Endothelial cell of umbilical vein (primary cell): ENCODE measurements at regions not wholly inside any gene's neighbourhood (a gene's known extent, or its start where the extent isn't known, plus 50 kb on each side); places are given as distances from the start of the nearest gene placed in this dataset.

Experiments used
- EZH2 ChIP-seq: IDR thresholded peaks from 2 replicates; pipeline ENCODE4 v1.6.1; 2012; ENCODE audit warnings: borderline replicate concordance, low read depth, mild to moderate bottlenecking, moderate library complexity, low read length, inconsistent platforms; ENCODE audit not compliant: severe bottlenecking
- MYC ChIP-seq: IDR thresholded peaks from one replicate; pipeline ENCODE4 v1.6.1; 2011; ENCODE audit warnings: mild to moderate bottlenecking, low read depth, low read length
- POLR2A ChIP-seq: IDR thresholded peaks from 2 replicates; pipeline ENCODE4 v1.6.1; 2012; ENCODE audit warnings: low read depth, mild to moderate bottlenecking, control low read depth, low read length
- POLR2AphosphoS5 ChIP-seq: IDR thresholded peaks from 2 replicates; pipeline ENCODE4 v1.6.1; 2012; ENCODE audit warnings: low read depth, mild to moderate bottlenecking, control low read depth, low read length, moderate library complexity; ENCODE audit not compliant: insufficient read depth
- TF ChIP-seq, protein P1 (sequence below), 2 donors: IDR thresholded peaks; 1 replicate in 1 of 2; 2 replicates in 1 of 2; pipeline ENCODE4 v1.5.1; 2011; ENCODE audit warnings: low read length in 2 of 2, mild to moderate bottlenecking in 2 of 2, moderate library complexity in 2 of 2, control low read depth in 1 of 2, inconsistent platforms in 1 of 2, low read depth in 1 of 2; ENCODE audit not compliant: insufficient read depth in 1 of 2; ENCODE audit errors: extremely low read depth in 1 of 2

- TF ChIP-seq, protein P1, sequence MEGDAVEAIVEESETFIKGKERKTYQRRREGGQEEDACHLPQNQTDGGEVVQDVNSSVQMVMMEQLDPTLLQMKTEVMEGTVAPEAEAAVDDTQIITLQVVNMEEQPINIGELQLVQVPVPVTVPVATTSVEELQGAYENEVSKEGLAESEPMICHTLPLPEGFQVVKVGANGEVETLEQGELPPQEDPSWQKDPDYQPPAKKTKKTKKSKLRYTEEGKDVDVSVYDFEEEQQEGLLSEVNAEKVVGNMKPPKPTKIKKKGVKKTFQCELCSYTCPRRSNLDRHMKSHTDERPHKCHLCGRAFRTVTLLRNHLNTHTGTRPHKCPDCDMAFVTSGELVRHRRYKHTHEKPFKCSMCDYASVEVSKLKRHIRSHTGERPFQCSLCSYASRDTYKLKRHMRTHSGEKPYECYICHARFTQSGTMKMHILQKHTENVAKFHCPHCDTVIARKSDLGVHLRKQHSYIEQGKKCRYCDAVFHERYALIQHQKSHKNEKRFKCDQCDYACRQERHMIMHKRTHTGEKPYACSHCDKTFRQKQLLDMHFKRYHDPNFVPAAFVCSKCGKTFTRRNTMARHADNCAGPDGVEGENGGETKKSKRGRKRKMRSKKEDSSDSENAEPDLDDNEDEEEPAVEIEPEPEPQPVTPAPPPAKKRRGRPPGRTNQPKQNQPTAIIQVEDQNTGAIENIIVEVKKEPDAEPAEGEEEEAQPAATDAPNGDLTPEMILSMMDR (IDR thresholded peaks at IDR 0.05; ENCODE audit: extremely low read depth in 1 of 2, insufficient read depth in 1 of 2, low read depth in 1 of 2, low read length in 2 of 2) = no peak
- TF ChIP-seq POLR2A = no peak
- no peak for TF ChIP-seq MYC
- TF ChIP-seq EZH2 = no peak
- TF ChIP-seq POLR2AphosphoS5 = no peak
Observed at GRCh38 chr9:130768891-130769403, 66.1 kb upstream of the ABL1 start.
